ENCODE measurements at regions not wholly inside any gene's neighbourhood (a gene's known extent, or its start where the extent isn't known, plus 50 kb on each side); places are given as distances from the start of the nearest gene placed in this dataset.
"Not testable (repeated sequence)": the region's sequence is repeated elsewhere in the genome, so short reads cannot be mapped to it uniquely, and the experiment has no call there.

DNA sequence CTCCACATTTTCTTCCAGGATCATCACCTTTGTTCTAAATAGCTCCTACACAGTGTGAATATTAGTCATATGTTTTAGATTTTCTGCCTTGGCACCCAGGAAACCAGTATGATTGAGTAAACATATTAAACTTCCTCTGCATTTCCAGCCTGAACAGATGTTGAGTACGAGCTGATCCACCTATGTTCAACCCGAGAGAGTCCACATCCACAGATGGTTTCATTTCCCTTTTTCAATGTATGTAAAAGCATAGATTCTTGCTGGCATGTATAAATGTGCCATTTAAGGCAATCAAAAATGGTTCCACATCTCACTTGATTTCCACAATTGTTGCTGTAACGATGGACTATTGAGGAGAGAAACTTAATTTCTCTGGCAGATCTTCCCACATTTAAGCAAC, 74.2 kb downstream of the ZNF716 start:
- FAIRE-seq, result not testable (repeated sequence)

GRCh38 chr7:57529931-57530330, 80.0 kb downstream of the ZNF716 start:
- no peak for FAIRE-seq

- FAIRE-seq, result not testable (repeated sequence)
Observed at GRCh38 chr7:57540634-57541033, 90.7 kb downstream of the ZNF716 start.

DNA sequence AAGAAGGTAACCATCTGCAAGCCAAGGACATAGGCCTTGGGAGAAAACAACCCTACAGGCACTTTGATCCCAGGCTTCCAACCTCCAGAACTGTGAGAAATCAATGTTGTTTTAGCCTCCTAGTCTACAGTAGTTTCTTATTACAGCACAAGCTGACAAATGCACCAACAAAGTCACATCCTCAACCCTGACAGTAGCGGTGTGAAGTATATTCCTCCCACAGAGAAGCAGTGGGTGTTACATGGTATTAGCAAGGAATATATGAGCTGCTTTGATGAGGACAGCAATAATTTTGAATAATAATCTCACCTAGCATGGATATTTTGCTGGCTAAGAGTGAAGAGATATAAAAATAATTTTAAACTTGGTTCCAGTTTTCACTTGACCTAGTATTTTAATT, 92.4 kb downstream of the ZNF716 start:
- not testable (repeated sequence) for FAIRE-seq

DNA sequence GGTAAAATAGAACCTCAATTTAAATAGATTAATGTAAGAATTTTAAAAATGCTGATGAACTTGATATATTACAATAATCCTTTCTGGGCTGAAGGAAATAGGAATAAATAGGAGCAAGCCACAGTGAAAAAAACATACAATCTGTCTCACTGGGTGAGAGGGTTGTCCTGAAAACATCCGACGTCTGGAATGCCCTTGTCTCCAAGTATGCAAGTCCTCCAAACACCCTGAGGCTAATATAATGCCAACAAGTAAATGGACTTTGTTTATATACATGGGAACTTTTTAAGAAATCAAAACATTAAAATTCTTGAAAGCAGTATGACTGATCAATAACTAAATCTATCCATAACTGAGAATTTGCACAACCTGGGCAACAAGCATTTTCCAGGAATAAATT, 97.4 kb downstream of the ZNF716 start:
- FAIRE-seq, result not testable (repeated sequence)

DNA sequence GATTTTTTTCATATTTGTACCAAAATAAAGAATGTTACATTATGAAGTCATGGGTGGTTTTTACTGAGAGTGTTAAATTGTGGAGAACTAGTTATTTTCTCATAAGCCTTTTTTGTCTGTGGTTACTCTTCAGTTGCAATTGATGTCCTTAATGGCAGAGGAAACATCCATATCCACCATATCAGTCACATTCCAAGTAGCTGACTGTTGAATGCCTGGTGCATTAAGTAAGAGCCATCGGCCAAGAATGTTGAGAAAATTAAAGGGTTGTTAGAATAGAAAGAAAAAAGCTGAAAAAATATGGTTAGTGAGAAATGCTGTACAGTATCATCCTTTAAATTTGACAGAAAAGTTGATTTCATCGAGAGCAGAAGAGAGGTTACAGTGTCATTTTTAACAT, 100.0 kb downstream of the ZNF716 start:
- not testable (repeated sequence) for FAIRE-seq

- peak; percentile 80 for FAIRE-seq
Observed at GRCh38 chr7:57555687-57556086, 105.7 kb downstream of the ZNF716 start.

DNA sequence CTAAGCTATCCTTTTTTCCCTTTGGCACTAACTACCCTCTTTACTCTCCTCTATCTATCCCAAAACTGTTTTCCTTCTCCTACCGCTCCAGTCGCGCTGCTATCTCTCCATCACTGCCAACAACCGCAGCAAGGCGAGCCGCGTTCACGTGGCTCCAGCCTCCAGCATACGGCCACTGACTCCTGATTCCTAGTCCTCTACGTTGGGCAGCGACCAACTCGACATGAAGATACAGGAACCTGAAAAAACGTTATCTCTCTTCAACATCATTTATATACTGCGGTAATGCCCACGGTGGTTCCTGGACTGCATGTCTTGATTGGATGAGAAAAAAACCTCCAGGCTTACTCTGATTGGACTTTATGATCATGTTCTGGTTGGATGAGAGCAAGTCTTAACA, 129.5 kb downstream of the ZNF716 start:
- no peak for FAIRE-seq

Data from endometrium (tissue), 2 donors.